GM20431 (cell line): ENCODE measurements at regions not wholly inside any gene's neighbourhood (a gene's known extent, or its start where the extent isn't known, plus 50 kb on each side); places are given as distances from the start of the nearest gene placed in this dataset.

Experiments used
- in situ Hi-C: fragments of 300-500 bp; cut with MseI, MboI; formaldehyde crosslinking; loops from one replicate; pipeline ENCODE4 v1.15.0; 2020; ENCODE audit warnings: low sequenced_read_pairs; ENCODE audit not compliant: unreplicated experiment

DNA sequence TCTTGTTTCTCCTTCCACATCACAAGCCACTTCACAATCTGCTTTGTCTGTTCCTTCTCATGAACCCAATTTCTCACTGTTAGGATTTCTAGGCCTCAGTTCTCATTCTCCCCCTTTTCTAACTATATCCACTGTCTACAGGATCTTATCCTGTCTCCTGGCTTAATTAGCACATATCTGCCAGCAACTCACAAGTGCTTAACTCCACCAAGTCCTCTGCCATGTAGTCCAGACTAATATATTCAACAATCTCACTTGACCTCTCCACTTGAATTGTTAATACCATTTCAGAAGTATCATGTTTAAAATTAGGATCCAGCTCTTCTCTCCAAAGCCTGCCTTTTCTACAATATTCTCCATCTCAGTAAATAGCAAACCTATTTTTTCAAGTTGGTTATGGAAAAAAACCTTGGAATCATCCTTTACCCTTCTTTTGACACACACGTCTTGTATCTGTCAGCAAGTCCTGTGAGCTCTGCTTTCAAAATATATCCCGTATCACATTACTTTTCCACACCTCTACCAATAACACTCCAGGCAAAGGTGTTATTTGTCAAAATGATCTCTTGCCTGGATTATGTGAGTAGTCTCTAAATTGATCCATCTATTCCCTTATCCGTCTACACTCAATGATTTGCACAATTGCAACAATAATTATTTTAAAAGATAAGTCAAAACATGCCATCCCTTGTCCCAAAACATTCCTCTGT, 127.2 kb upstream of the SLIT2 start:
- in situ Hi-C loops, result no loop called here

GRCh38 chr4:20122198-20122988, 129.3 kb upstream of the SLIT2 start:
- in situ Hi-C loops, result no loop called here

DNA sequence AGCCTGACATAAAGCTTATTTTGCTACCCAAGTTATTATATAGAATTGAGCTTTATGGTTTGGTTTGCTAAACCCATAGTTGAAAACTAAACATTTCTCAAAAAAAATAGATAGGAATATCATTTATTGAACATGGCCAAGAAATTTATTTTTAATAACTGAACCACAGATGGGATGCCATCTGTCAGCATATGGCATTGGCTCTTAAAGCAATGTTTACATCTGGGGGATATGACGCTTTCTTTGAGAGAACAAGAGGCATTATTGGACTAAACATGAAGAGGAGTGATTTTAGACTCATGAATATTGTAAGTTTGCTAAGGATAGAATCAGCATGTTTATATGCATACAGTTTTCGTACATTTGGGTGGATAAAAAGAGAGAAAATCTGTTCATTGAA, 132.6 kb upstream of the SLIT2 start:
- in situ Hi-C loops, result no loop called here

DNA sequence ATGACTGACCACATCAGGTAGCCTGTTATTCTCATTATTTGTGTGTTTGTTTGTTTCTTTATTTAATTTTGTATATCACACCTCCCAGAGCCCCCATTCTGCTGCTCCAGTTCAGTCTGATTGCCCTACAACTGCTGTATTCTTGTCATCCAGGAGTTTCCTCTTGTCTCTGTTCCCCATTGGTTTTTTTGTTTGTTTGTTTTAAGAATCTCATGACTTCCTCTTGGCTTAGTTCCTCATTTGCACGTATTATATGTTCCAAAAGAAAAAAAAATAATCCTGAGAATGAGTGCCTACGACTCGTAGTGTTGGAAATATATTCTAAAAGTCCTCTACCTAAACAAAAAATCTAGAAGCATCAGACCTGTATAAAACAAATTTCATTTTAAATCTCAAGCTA, 142.3 kb upstream of the SLIT2 start:
- in situ Hi-C loops, result no loop called here

DNA sequence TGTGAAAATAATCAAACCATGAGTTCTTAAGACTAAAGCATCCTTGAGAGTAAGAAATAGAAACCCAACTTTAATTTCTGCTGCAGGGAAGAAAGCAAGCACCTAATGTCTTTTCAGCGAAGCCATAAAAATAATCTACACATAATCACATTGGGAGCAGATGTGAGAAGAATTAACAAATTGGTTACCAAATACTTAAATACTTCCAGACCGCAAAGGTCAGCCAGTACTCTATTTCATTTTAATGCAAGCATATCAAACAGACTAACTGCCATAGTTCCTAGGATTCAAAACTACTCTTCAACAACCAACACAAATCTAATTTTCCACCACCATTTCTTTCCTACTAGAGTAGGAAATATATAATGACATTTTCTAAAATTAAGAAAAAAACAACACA, 144.8 kb upstream of the SLIT2 start:
- in situ Hi-C loops, result no loop called here

GRCh38 chr4:20101831-20102230, 149.9 kb upstream of the SLIT2 start:
- in situ Hi-C loops, result no loop called here

DNA sequence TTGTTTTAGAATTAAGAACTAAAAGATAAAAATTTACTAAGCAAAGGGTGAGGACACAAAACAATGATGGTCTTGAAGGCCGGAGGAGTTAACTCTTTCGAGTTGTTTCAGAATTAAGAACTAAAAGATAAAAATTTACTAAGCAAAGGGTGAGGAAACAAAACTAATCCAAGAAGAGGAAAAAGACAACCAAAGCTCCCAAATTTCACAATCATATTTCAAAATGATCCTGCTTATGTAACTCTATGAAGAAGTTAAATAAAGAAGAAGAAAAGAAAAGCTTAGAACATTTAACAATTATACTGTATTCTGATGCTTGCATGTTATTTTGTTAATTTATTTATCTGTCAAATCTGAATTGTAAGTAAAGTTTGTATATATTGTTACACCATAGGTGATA, 154.8 kb upstream of the SLIT2 start:
- in situ Hi-C loops, result no loop called here

DNA sequence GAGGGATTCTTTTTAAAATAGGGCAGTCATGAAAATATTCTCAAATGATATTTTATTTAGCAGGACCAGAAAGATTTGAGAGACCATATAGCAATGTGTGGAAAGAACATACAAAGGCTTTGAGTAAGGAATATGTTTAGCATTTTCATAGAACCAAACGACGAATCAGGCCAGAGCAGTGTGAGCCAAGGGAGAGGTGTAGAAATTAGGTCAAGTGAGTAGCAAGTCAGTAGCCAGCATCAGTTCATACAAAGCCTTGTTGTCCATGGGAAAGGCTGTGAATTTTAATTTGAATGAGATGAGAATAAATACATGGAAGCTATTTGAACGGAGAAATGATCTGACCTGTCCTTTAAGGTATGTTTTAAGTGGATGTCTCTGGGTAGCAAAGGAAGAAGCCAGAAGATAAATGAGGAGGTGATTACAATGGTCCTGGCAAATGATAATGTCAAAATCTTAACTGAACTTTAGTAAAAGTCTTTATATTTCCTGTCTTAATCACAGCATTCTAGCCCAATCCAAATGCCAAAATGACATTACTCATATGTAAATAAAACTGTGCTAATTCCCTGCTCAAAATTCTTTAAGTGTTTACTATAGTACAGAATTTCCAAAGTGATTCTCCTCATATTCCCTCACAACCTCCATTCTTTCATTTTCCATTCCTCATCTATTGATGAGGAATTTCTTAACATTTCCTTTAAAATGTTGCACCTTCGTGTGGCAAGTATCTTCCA, 155.7 kb upstream of the SLIT2 start:
- in situ Hi-C loops, result no loop called here

- in situ Hi-C loops, result no loop called here
Measured at GRCh38 chr4:20091781-20092180, 159.9 kb upstream of the SLIT2 start.

- in situ Hi-C loops, result no loop called here
Measured at GRCh38 chr4:20087522-20087911, 164.2 kb upstream of the SLIT2 start.

DNA sequence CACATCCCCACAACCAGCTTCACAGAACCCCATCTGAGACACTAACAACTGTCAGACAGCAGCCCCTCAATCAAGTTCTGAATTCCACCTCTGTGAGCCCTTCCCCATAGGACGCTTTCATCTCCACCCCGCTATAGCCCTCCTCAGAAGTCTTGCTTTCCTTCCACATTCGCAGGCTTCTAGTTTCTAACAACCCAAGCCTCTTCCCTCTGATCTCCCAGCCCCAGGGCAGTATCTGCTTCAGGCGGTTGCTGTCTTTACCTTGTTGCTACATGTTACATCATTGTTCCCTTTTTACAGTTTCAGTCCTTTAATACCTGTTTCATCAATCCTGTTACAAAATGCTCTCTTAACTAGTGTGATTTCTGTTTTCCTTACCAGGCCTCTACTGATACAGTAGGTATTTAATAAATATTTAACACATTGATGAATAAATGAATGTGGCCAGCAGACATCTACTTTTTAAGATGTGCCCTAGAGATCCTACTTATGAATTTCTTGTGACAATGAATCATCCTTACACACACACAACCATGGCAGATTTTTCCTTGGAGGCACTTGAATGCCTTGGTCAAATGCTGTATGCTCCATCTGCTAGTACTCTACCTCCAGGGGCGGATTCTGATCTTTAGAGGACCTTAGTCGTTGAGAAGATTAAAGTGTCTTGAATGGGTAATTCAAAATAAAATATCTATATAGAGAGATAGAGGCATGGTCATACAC, 164.7 kb upstream of the SLIT2 start:
- in situ Hi-C loops, result no loop called here

DNA sequence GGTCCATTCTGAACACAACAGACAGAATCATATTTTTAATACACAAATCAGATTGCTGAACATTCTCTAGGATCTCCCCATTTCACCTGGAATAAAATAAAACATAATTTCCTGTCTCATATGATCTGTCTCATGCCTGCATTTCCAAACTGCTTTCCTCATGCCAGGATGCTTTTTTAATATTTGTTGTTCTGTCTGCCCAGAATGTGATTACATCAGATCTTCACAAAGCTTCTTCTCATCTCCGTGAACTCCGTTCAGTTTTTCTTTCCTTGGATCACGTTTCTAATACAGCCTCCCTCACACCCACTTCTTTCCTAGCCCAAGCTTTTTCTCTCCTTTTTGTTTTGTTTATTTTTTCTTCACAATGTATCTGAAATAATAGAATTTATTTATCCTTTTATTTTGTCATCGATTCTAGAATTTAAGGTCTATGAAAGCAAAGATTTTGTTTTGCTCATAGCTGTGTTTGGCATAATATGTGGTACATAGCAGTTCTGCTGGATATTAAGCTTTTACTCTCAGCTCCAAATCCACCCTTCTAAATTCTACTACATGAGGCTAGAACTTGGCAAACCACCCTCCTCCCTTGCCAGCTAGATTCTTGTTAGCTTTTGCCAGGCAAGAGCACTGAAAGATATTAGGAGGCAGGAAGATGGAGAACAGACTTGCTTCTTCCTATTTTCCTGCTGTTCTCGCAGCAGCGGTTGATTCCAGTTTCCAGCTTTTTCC, 165.5 kb upstream of the SLIT2 start:
- in situ Hi-C loops, result no loop called here

GRCh38 chr4:20085653-20086052, 166.1 kb upstream of the SLIT2 start:
- in situ Hi-C loops, result no loop called here

- in situ Hi-C loops, result no loop called here
Measured at GRCh38 chr4:20085156-20085555, 166.5 kb upstream of the SLIT2 start.

DNA sequence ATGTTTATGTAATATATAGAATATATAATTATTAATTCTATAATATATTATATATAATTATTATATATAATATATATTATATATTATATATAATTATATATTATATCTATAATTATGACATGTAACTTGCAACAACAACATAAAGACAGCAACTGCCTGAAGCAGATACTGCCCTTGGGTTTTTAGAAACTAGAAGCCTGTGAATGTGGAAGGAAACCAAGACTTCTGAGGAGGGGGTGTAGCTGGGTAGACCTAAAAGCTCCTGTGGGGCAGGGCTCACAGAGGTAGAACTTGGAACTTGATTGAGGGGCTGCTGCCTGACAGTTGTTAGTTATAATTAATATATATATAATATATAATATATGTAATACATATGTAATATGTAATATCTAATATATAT, 167.2 kb upstream of the SLIT2 start:
- in situ Hi-C loops, result no loop called here

- in situ Hi-C loops, result no loop called here
Measured at GRCh38 chr4:20078644-20079043, 173.1 kb upstream of the SLIT2 start.

GRCh38 chr4:20075248-20075871, 176.3 kb upstream of the SLIT2 start:
- in situ Hi-C loops, result no loop called here

GRCh38 chr4:20074450-20074849, 177.3 kb upstream of the SLIT2 start:
- in situ Hi-C loops, result no loop called here

- in situ Hi-C loops, result no loop called here
Measured at GRCh38 chr4:20065952-20066351, 185.8 kb upstream of the SLIT2 start.
